HEK293 (cell line): ENCODE measurements at regions not wholly inside any gene's neighbourhood (a gene's known extent, or its start where the extent isn't known, plus 50 kb on each side); places are given as distances from the start of the nearest gene placed in this dataset.

ENCODE experiments used
- CTCF ChIA-PET: fragments of 350-600 bp; formaldehyde crosslinking; extraction: SDS; loops from one replicate; lab custom pipeline; 2021; ENCODE audit warnings: antibody characterized with exemption; lab: Yijun Ruan, JAX
- POLR2A ChIA-PET: fragments of 300-600 bp; formaldehyde crosslinking; extraction: SDS; loops from one replicate; lab custom pipeline; 2020; ENCODE audit warnings: antibody characterized with exemption, inconsistent platforms; lab: Yijun Ruan, JAX
- H3K27ac ChIP-seq: fragments of 200-500 bp; sonication (Bioruptor generic); 2 replicates; pipeline ENCODE4 v1.5.1; 2014; ENCODE audit warnings: low read depth, low read length, control low read depth, inconsistent platforms; ENCODE audit errors: extremely low read depth
- H3K36me3 ChIP-seq, 2 experiments: fragments of 200-500 bp in 1 of 2; sonication (Bioruptor generic) in 1 of 2; 1 replicate in 1 of 2; 2 replicates in 1 of 2; pipeline ENCODE4 v1.5.1; 2014 to 2017; ENCODE audit warnings: inconsistent platforms in 2 of 2, low read length in 2 of 2; ENCODE audit not compliant: control insufficient read depth in 2 of 2, insufficient read depth in 1 of 2
- H3K4me1 ChIP-seq: fragments of 200-500 bp; sonication (Bioruptor generic); 2 replicates; pipeline ENCODE4 v1.5.1; 2014; ENCODE audit warnings: mild to moderate bottlenecking, low read length, inconsistent platforms; ENCODE audit not compliant: control insufficient read depth, insufficient read depth
- H3K4me3 ChIP-seq: 2 replicates; pipeline ENCODE4 v1.5.1; 2011; ENCODE audit warnings: low read depth, mild to moderate bottlenecking, control low read depth, low read length, moderate library complexity
- H3K9me3 ChIP-seq: fragments of 200-500 bp; sonication (Bioruptor generic); 2 replicates; pipeline ENCODE4 v1.5.1; 2014; ENCODE audit warnings: low read depth, low read length, inconsistent platforms; ENCODE audit not compliant: control insufficient read depth, insufficient read depth
- FEZF1 ChIP-seq: fragments of 450-650 bp; formaldehyde crosslinking; IDR thresholded peaks from 2 replicates; pipeline ENCODE4 v1.5.1; 2016; ENCODE audit warnings: missing biosample characterization, missing genetic modification characterization
- HOXA7 ChIP-seq: sonication (generic); formaldehyde crosslinking; IDR thresholded peaks from 2 replicates; pipeline ENCODE4 v1.8.1; 2022; ENCODE audit warnings: missing genetic modification reagents, borderline replicate concordance
- HOXC10 ChIP-seq: sonication (generic); formaldehyde crosslinking; IDR thresholded peaks from 2 replicates; pipeline ENCODE4 v1.8.1; 2023; ENCODE audit warnings: mild to moderate bottlenecking, missing genetic modification reagents
- PRDM2 ChIP-seq: fragments of 450-650 bp; formaldehyde crosslinking; IDR thresholded peaks from 2 replicates; pipeline ENCODE4 v1.5.1; 2016; ENCODE audit warnings: missing biosample characterization, missing genetic modification characterization, borderline replicate concordance
- TSHZ1 ChIP-seq: fragments of 450-650 bp; formaldehyde crosslinking; IDR thresholded peaks from 2 replicates; pipeline ENCODE4 v1.5.1; 2016; ENCODE audit warnings: missing biosample characterization, missing genetic modification characterization, borderline replicate concordance
- ZFP69B ChIP-seq: fragments of 450-650 bp; formaldehyde crosslinking; IDR thresholded peaks from 2 replicates; pipeline ENCODE4 v1.5.1; 2016; ENCODE audit warnings: missing biosample characterization, missing genetic modification characterization
- ZNF148 ChIP-seq: fragments of 450-650 bp; formaldehyde crosslinking; IDR thresholded peaks from 2 replicates; pipeline ENCODE4 v1.5.0; 2017; ENCODE audit warnings: missing biosample characterization, missing genetic modification characterization, borderline replicate concordance
- ZNF18 ChIP-seq: fragments of 450-650 bp; formaldehyde crosslinking; IDR thresholded peaks from 2 replicates; pipeline ENCODE4 v1.5.1; 2016; ENCODE audit warnings: missing biosample characterization, missing genetic modification characterization
- ZNF221 ChIP-seq: fragments of 450-650 bp; formaldehyde crosslinking; IDR thresholded peaks from 2 replicates; pipeline ENCODE4 v1.5.1; 2017; ENCODE audit warnings: missing biosample characterization, missing genetic modification characterization, borderline replicate concordance
- ZNF37A ChIP-seq: fragments of 450-650 bp; IDR thresholded peaks from 2 replicates; pipeline ENCODE4 v1.5.1; 2018; ENCODE audit warnings: missing biosample characterization, missing genetic modification characterization
- ZNF426 ChIP-seq: fragments of 450-650 bp; formaldehyde crosslinking; IDR thresholded peaks from 2 replicates; pipeline ENCODE4 v1.5.1; 2017; ENCODE audit warnings: missing biosample characterization, missing genetic modification characterization, mild to moderate bottlenecking, inconsistent platforms, moderate library complexity
- ZNF521 ChIP-seq: fragments of 450-650 bp; formaldehyde crosslinking; IDR thresholded peaks from 2 replicates; pipeline ENCODE4 v1.5.1; 2017; ENCODE audit warnings: missing biosample characterization, mild to moderate bottlenecking, missing genetic modification characterization
- ZNF544 ChIP-seq: fragments of 450-650 bp; formaldehyde crosslinking; IDR thresholded peaks from 2 replicates; pipeline ENCODE4 v1.5.0; 2017; ENCODE audit warnings: missing biosample characterization, missing genetic modification characterization
- ZNF580 ChIP-seq: fragments of 450-650 bp; formaldehyde crosslinking; IDR thresholded peaks from 2 replicates; pipeline ENCODE4 v1.5.1; 2016; ENCODE audit warnings: missing biosample characterization, missing genetic modification characterization
- ZNF624 ChIP-seq: fragments of 450-650 bp; formaldehyde crosslinking; IDR thresholded peaks from 2 replicates; pipeline ENCODE4 v1.5.1; 2017; ENCODE audit warnings: missing biosample characterization, missing genetic modification characterization
- ZNF76 ChIP-seq: fragments of 450-650 bp; formaldehyde crosslinking; IDR thresholded peaks from 2 replicates; pipeline ENCODE4; 2016; ENCODE audit warnings: low read depth, missing biosample characterization, missing genetic modification characterization, borderline replicate concordance
- ZNF785 ChIP-seq: fragments of 450-650 bp; formaldehyde crosslinking; IDR thresholded peaks from 2 replicates; pipeline ENCODE4 v1.5.1; 2016; ENCODE audit warnings: missing biosample characterization, missing genetic modification characterization
- ZNF791 ChIP-seq: fragments of 450-650 bp; formaldehyde crosslinking; IDR thresholded peaks from 2 replicates; pipeline ENCODE4 v1.5.1; 2016; ENCODE audit warnings: missing biosample characterization, missing genetic modification characterization

GRCh38 chr11:121829159-121829643, 286.8 kb downstream of the BLID start:
- POLR2A ChIA-PET = no interaction called here

More at GRCh38 chr11:121829159-121829643, 286.8 kb downstream of the BLID start:
- Histone ChIP-seq H3K9me3 (no peaks in the 10 kb centered on the region), H3K36me3 (no peaks in the 10 kb centered on the region), H3K4me3 (no peak overlapping the region), H3K27ac (no peak overlapping the region), H3K4me1 (no peaks in the 10 kb centered on the region)
- TF ChIP-seq ZNF18 (tag by site-specific recombination) (no peak), FEZF1 (tag by site-specific recombination) (no peak), ZNF221 (tag by site-specific recombination) (no peak), ZNF148 (no peak), HOXC10 (no peak), PRDM2 (tag by site-specific recombination) (no peak), ZNF544 (tag by site-specific recombination) (no peak), ZNF76 (tag by site-specific recombination) (no peak), ZNF37A (tag by site-specific recombination) (no peak), ZNF785 (tag by site-specific recombination) (no peak), ZNF624 (tag by site-specific recombination) (no peak), ZFP69B (no peak), ZNF521 (tag by site-specific recombination) (no peak), ZNF580 (tag by site-specific recombination) (no peak), TSHZ1 (no peak), ZNF791 (tag by site-specific recombination) (no peak), ZNF426 (no peak), HOXA7 (CRISPR knock-in tag) (no peak)
- CTCF ChIA-PET = interaction anchor here (0.5 to 0.8 kb wide), 3 partner anchors 23 to 198 kb away, joined by 3 to 5 read pairs (median 4); no protein-coding TSS in a partner anchor
